ENCODE measurements at regions not wholly inside any gene's neighbourhood (a gene's known extent, or its start where the extent isn't known, plus 50 kb on each side); places are given as distances from the start of the nearest gene placed in this dataset.

- peak overlapping the region; percentile 53 for H3K4me3 ChIP-seq (ENCODE audit: low read length)
- DNase-seq (ENCODE audit: low read depth): peak; percentile 72
- TF ChIP-seq CTCF (IDR thresholded peaks at IDR 0.05; ENCODE audit: insufficient read depth, low read depth, low read length, missing control alignments): peak; percentile 76
Measured at GRCh38 chr2:168346725-168347477, 99.5 kb upstream of the STK39 start.

GRCh38 chr2:168348076-168348475 is 100.7 kb upstream of the STK39 start:
- H3K4me3 ChIP-seq (ENCODE audit: low read length): no peak overlapping the region
- peak; percentile 37 for DNase-seq (ENCODE audit: low read depth)
- TF ChIP-seq CTCF (IDR thresholded peaks at IDR 0.05; ENCODE audit: insufficient read depth, low read depth, low read length, missing control alignments): peak; percentile 36

- no peak for DNase-seq (ENCODE audit: low read depth)
- peak; percentile 8 for TF ChIP-seq CTCF (IDR thresholded peaks at IDR 0.05; ENCODE audit: insufficient read depth, low read depth, low read length, missing control alignments)
- no peak overlapping the region for H3K4me3 ChIP-seq (ENCODE audit: low read length)
Measured at GRCh38 chr2:168350380-168350779, 103.0 kb upstream of the STK39 start.

GRCh38 chr2:168353251-168353650 is 102.8 kb upstream of the CERS6 start:
- H3K4me3 ChIP-seq (ENCODE audit: low read length): no peak overlapping the region
- TF ChIP-seq CTCF (IDR thresholded peaks at IDR 0.05; ENCODE audit: insufficient read depth, low read depth, low read length, missing control alignments): no peak
- DNase-seq (ENCODE audit: low read depth): no peak

- no peak overlapping the region for H3K4me3 ChIP-seq (ENCODE audit: low read length)
- no peak for TF ChIP-seq CTCF (IDR thresholded peaks at IDR 0.05; ENCODE audit: insufficient read depth, low read depth, low read length, missing control alignments)
- DNase-seq (ENCODE audit: low read depth): no peak
Measured at GRCh38 chr2:168354499-168354898, 101.6 kb upstream of the CERS6 start.

- no peak for DNase-seq (ENCODE audit: low read depth)
- no peak for TF ChIP-seq CTCF (IDR thresholded peaks at IDR 0.05; ENCODE audit: insufficient read depth, low read depth, low read length, missing control alignments)
- no peak overlapping the region for H3K4me3 ChIP-seq (ENCODE audit: low read length)
Measured at GRCh38 chr2:168355121-168355520, 101.0 kb upstream of the CERS6 start.
